A549 (cell line): ENCODE measurements at regions not wholly inside any gene's neighbourhood (a gene's known extent, or its start where the extent isn't known, plus 50 kb on each side); places are given as distances from the start of the nearest gene placed in this dataset.

Experiments used
- ATAC-seq, 2 experiments: fragments of 200-7000 bp in 1 of 2; fragments of >200 bp in 1 of 2; cut with Nextera tagmentation in 1 of 2; cut with Tn5 transposase in 1 of 2; 3 replicates each; pipeline versions ENCODE4 v1.8.0 to v1.9.1; 2018 to 2020; ENCODE audit warnings: mild to moderate bottlenecking in 1 of 2, moderate library complexity in 1 of 2
- CTCF ChIA-PET: fragments of 300-600 bp; sonication (Branson Sonifier 250); formaldehyde crosslinking; extraction: SDS; loops from one replicate; lab custom pipeline; 2021; ENCODE audit warnings: antibody characterized with exemption, inconsistent platforms; lab: Yijun Ruan, JAX
- POLR2A ChIA-PET: fragments of 350-600 bp; formaldehyde crosslinking; extraction: SDS; loops from one replicate; lab custom pipeline; 2021; ENCODE audit warnings: antibody characterized with exemption, inconsistent platforms; lab: Yijun Ruan, JAX
- DNase-seq, 2 experiments: peaks; one replicate each; pipeline versions ENCODE4 v3.0.0 to v3.0.0-alpha.2; 2011 to 2016; ENCODE audit warnings: low read depth in 1 of 2, low spot score in 1 of 2
- FAIRE-seq: peaks from 2 replicates; lab custom pipeline; 2011; peaks lifted over from hg19 to GRCh38; lab: Jason Lieb, UNC
- H3K27ac ChIP-seq, 2 experiments: fragments of >200 bp; sonication (Bioruptor Twin); formaldehyde crosslinking; 3 replicates each; pipeline ENCODE4 v1.5.1; 2016 to 2017
- H3K4me1 ChIP-seq: fragments of >200 bp; sonication (Bioruptor Twin); formaldehyde crosslinking; 3 replicates; pipeline ENCODE4 v1.6.1; 2016
- H3K4me2 ChIP-seq: fragments of >200 bp; sonication (Bioruptor Twin); formaldehyde crosslinking; 3 replicates; pipeline ENCODE4 v1.6.1; 2016
- H3K4me3 ChIP-seq: fragments of >200 bp; sonication (Bioruptor Twin); formaldehyde crosslinking; 3 replicates; pipeline ENCODE4 v1.5.1; 2016
- H3K9me3 ChIP-seq: fragments of >200 bp; sonication (Bioruptor Twin); formaldehyde crosslinking; 3 replicates; pipeline ENCODE4 v1.6.1; 2016
- BCL3 ChIP-seq: fragments of >200 bp; sonication (Bioruptor Twin); formaldehyde crosslinking; IDR thresholded peaks from 3 replicates; pipeline ENCODE4 v1.6.1; 2016
- BHLHE40 ChIP-seq: IDR thresholded peaks from 2 replicates; pipeline ENCODE4 v1.6.1; 2012; ENCODE audit warnings: low read depth, low read length, inconsistent platforms
- CBX2 ChIP-seq: fragments of 200-600 bp; sonication (generic); IDR thresholded peaks from 2 replicates; pipeline ENCODE4 v1.6.1; 2016; ENCODE audit warnings: low read depth, mild to moderate bottlenecking, borderline replicate concordance
- CBX8 ChIP-seq: fragments of 200-600 bp; sonication (generic); IDR thresholded peaks from 2 replicates; pipeline ENCODE4 v1.6.1; 2016
- CHD2 ChIP-seq: fragments of 150-350 bp; IDR thresholded peaks from 2 replicates; pipeline ENCODE4 v1.6.1; 2014; ENCODE audit warnings: low read length; ENCODE audit not compliant: partially characterized antibody
- CTCF ChIP-seq: fragments of >200 bp; sonication (Bioruptor Twin); formaldehyde crosslinking; IDR thresholded peaks from 3 replicates; pipeline ENCODE4 v1.5.1; 2016
- EHF ChIP-seq: fragments of 250-450 bp; sonication (Bioruptor Pico); IDR thresholded peaks from 2 replicates; pipeline ENCODE4 v1.5.0; 2020; ENCODE audit warnings: mild to moderate bottlenecking
- ELK1 ChIP-seq: fragments of 150-350 bp; IDR thresholded peaks from 2 replicates; pipeline ENCODE4 v1.6.1; 2014; ENCODE audit warnings: low read depth, mild to moderate bottlenecking, low read length
- ESRRA ChIP-seq: fragments of 150-350 bp; IDR thresholded peaks from 2 replicates; pipeline ENCODE4 v1.6.1; 2014; ENCODE audit warnings: mild to moderate bottlenecking, low read length, borderline replicate concordance
- HDAC2 ChIP-seq: fragments of 200-600 bp; sonication (generic); IDR thresholded peaks from 2 replicates; pipeline ENCODE4 v1.6.1; 2016
- HMGXB4 ChIP-seq: fragments of 250-450 bp; sonication (Bioruptor Pico); IDR thresholded peaks from 2 replicates; pipeline ENCODE4 v1.5.0; 2021; ENCODE audit warnings: mild to moderate bottlenecking, moderate library complexity, borderline replicate concordance
- HOXB5 ChIP-seq: fragments of 250-450 bp; sonication (Bioruptor Pico); IDR thresholded peaks from 2 replicates; pipeline ENCODE4 v1.5.0; 2020; ENCODE audit warnings: mild to moderate bottlenecking, moderate library complexity
- JUNB ChIP-seq: fragments of >200 bp; sonication (Bioruptor Twin); formaldehyde crosslinking; IDR thresholded peaks from 2 replicates; pipeline ENCODE4 v1.6.1; 2016
- KDM1A ChIP-seq: fragments of 200-600 bp; sonication (generic); IDR thresholded peaks from 2 replicates; pipeline ENCODE4 v1.6.1; 2016; ENCODE audit warnings: low read depth, mild to moderate bottlenecking
- NFE2L2 ChIP-seq: fragments of 150-350 bp; conservative IDR thresholded peaks from 2 replicates; pipeline ENCODE4 v1.6.1; 2014; ENCODE audit warnings: low read length
- NPAS2 ChIP-seq: fragments of 250-450 bp; sonication (Bioruptor Pico); IDR thresholded peaks from 2 replicates; pipeline ENCODE4 v1.8.0; 2022; ENCODE audit warnings: mild to moderate bottlenecking, moderate library complexity, borderline replicate concordance
- NR3C1 ChIP-seq: fragments of >200 bp; sonication (Bioruptor Twin); formaldehyde crosslinking; IDR thresholded peaks from 3 replicates; pipeline ENCODE4 v1.6.1; 2017
- RARB ChIP-seq: fragments of 250-450 bp; sonication (Bioruptor Pico); IDR thresholded peaks from 2 replicates; pipeline ENCODE4 v1.8.0; 2021; ENCODE audit warnings: mild to moderate bottlenecking, moderate library complexity
- SMC3 ChIP-seq: fragments of >200 bp; sonication (Bioruptor Twin); formaldehyde crosslinking; IDR thresholded peaks from 3 replicates; pipeline ENCODE4 v1.6.1; 2018; ENCODE audit warnings: inconsistent platforms
- SREBF2 ChIP-seq: fragments of 450-650 bp; IDR thresholded peaks from 2 replicates; pipeline ENCODE4 v1.6.1; 2014; ENCODE audit warnings: mild to moderate bottlenecking, moderate library complexity
- ZC3H11A ChIP-seq: fragments of 450-650 bp; IDR thresholded peaks from 2 replicates; pipeline ENCODE4 v1.6.1; 2014; ENCODE audit warnings: antibody characterized with exemption, mild to moderate bottlenecking
- ZFP36 ChIP-seq: fragments of 450-650 bp; IDR thresholded peaks from 2 replicates; pipeline ENCODE4 v1.6.1; 2014; ENCODE audit warnings: borderline replicate concordance; ENCODE audit not compliant: partially characterized antibody
- ZNF302 ChIP-seq: fragments of 250-450 bp; sonication (Bioruptor Pico); IDR thresholded peaks from 2 replicates; pipeline ENCODE4 v1.9.0; 2021; ENCODE audit warnings: inconsistent platforms, mild to moderate bottlenecking, moderate library complexity
- WGBS: methylation state at CpG from one replicate; pipeline ENCODE4 v1.1.6; 2017; ENCODE audit errors: missing lambda C conversion rate; 5-methylcytosine and 5-hydroxymethylcytosine counted together

GRCh38 chr13:105915146-105915850 lies 620.2 kb downstream of the EFNB2 start (continued):
- TF ChIP-seq BCL3: no peak
- no peak for TF ChIP-seq CHD2
- no peak for TF ChIP-seq ELK1
- TF ChIP-seq CBX2: no peak

GRCh38 chr13:105914291-105915036 lies 621.0 kb downstream of the EFNB2 start:
- DNase-seq (no peak), FAIRE-seq (no peak), ATAC-seq (no peak)
- no peaks in the 10 kb centered on the region for H3K9me3 ChIP-seq
- H3K4me1 ChIP-seq: peaks cover 8% of the 10 kb centered on the region
- ChIA-PET CTCF (interaction anchor here (0.6 to 1.2 kb wide), 3 partner anchors 67 to 504 kb away, joined by 3 read pairs; no protein-coding TSS in a partner anchor), POLR2A (no interaction called here)
- WGBS: 50% methylated on average over 4 of the region's 4 CpGs
- H3K4me3 ChIP-seq: no peak overlapping the region
- TF ChIP-seq ZC3H11A (no peak), SREBF2 (no peak), JUNB (no peak), NR3C1 (no peak), BHLHE40 (no peak), ZNF302 (CRISPR knock-in tag) (no peak), ESRRA (no peak), NFE2L2 (no peak), SMC3 (no peak), EHF (CRISPR knock-in tag) (no peak)
- H3K4me2 ChIP-seq: no peak overlapping the region
- H3K27ac ChIP-seq: no peak overlapping the region

- no peak for TF ChIP-seq KDM1A
- ATAC-seq (no peak), DNase-seq (no peak), FAIRE-seq (no peak)
- H3K4me1 ChIP-seq: no peaks in the 10 kb centered on the region
- no peaks in the 10 kb centered on the region for H3K9me3 ChIP-seq
- H3K4me3 ChIP-seq: no peak overlapping the region
- no peak overlapping the region for H3K27ac ChIP-seq
- 59% methylated on average over 9 of the region's 9 CpGs for WGBS
- ChIA-PET CTCF (no interaction called here), POLR2A (no interaction called here)
- no peak overlapping the region for H3K4me2 ChIP-seq
Measured at GRCh38 chr13:105908586-105908985, 626.9 kb downstream of the EFNB2 start.

GRCh38 chr13:105907319-105908019 lies 628.0 kb downstream of the EFNB2 start:
- Histone ChIP-seq H3K4me1 (no peaks in the 10 kb centered on the region), H3K9me3 (no peaks in the 10 kb centered on the region), H3K4me3 (no peak overlapping the region), H3K27ac (no peak overlapping the region), H3K4me2 (no peak overlapping the region)
- ATAC-seq: no peak
- no peak for DNase-seq
- POLR2A ChIA-PET: no interaction called here
- WGBS: 75% methylated on average over 3 of the region's 3 CpGs
- TF ChIP-seq HMGXB4 (CRISPR knock-in tag) (no peak), NFE2L2 (no peak), ELK1 (no peak), NPAS2 (CRISPR knock-in tag) (no peak), HOXB5 (no peak), ZNF302 (CRISPR knock-in tag) (no peak), CBX8 (no peak), RARB (no peak), CTCF (no peak), HDAC2 (no peak), ZFP36 (no peak)
- TF ChIP-seq, all 56 proteins: peak for 0
- CTCF ChIA-PET: no interaction called here
- no peak for FAIRE-seq
